ENCODE measurements at regions not wholly inside any gene's neighbourhood (a gene's known extent, or its start where the extent isn't known, plus 50 kb on each side); places are given as distances from the start of the nearest gene placed in this dataset.

DNA sequence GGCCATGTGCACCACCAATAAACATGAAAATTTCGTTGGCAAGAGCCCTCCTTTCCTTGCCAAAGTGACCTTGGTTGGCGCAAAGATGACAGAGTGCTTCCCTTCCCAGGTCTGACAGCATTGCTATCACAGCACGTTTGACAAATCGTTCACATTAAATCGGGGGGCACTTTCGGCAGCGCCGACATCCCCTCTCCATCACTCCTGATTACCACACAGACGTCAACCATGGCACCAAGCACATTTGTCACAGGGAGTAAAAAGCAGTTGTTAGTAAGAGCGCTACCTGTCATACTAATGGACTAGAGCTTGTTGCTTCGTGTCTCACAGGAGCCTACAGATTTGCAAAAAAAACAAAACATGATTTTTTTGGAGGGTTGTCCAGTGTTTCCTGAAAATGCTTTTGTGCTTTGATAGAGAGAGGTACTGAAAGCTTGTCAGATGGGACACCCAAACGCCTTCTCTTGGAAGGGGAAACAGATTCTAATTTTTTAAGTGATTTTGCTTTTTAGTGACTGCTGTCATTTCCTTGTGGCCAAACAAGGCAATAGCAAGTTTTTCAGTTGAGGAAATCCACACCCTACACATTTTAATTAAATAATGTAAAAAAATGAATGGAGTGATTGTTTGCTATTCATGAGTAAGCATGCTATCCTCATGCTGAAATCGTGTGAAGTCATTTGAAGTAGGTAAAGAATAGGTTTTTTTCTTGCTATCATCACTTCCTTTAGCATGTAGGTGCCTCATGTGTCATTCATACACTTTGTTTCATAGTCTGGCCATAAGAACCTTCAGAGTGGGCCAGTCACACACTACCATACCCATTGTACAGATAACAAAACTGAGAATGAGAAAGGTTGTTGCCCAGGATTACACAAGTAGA, 682.8 kb upstream of the WWC1 start:
- DNase-seq, result no peak

DNA sequence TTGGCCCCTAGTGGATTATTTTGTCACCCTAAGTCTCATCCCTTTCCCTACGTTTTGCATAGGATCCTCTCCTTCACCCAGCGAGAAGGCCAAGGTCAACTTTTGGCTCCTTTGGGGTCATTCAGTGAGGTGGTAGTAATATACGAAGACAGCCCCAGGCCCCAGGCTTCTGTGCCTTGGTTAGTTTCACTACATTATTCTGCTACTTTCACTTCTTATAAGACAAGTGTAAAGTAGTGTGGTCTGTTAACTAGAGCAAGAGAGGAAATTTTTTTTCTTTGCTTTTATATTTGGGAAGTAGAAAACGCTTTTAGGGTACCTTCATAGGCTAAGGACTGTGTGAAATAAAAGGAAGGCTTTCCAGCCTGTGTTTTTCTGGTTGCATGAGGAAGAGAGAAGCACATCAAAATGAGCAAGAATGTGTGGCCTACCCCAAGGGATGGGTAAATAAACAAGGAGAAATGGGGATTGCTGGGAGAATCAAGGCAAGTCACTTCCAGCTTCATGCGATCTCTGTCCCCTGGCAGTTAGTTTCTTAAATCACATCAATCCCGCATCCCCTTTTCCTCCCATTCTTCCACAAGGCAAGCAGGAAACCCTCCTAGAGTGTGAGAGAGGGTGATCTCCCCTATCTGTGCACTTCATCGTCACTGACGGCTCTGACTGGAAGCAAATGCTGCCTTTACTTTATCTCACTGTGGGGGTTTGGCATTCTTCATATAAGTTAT, 677.0 kb upstream of the WWC1 start:
- DNase-seq, result no peak

DNA sequence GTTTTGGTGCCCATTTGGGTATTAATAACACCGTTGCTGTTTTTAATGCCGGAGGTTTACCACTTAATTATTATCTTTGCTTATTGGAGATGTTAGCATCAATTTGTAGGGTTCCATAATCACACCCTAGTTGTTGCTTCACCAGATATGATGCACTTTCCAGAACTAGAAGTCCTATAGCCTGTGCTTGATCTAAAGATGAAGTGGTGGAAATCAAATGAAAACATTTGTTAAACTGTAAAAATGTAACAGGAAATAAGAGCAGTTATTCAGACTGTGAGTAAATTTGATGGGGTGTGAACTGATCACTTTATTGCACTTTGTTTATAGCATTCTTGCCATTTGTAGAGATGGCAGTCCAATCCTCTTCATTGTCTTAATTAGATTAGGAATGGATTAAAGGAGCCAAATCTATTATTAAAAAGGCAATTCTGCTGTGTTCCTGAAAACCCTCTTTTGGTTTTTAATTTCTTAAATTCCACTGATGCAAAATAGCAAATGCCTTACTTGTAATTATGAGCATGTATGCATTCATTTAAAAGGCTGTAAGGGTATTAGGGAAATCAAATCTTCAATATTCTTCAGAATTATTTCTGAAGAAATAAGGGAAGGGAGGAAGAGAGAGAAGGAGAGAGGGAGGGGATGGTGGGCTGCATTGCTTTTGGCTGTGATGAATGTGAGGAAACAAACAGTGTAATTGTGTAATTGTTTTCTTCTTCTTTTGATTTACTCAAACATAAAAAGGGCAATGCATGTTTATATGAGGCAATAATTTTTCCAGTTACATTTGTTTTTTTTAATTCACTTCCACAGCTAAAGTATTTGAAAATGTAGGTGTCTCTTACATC, 675.2 kb upstream of the WWC1 start:
- no peak for DNase-seq

DNA sequence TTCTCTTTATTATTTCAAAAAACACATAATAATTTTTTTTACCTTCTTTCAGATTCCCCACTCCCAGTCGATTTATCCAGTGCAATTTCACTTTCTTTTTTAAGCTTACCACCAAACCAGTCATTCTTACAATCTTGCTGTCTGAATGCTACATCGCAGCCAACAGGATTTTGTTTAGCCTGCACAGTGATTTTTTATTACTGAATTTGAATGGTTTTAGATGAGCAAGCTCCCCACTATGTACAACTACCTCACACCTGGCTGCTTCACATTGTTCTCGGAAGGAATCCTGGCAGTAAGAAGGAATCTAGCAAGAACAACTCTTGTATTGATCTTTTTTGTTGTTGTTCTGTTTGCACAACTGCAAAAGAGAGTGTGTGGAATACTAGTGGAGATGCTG, 668.1 kb upstream of the WWC1 start:
- no peak for DNase-seq

DNA sequence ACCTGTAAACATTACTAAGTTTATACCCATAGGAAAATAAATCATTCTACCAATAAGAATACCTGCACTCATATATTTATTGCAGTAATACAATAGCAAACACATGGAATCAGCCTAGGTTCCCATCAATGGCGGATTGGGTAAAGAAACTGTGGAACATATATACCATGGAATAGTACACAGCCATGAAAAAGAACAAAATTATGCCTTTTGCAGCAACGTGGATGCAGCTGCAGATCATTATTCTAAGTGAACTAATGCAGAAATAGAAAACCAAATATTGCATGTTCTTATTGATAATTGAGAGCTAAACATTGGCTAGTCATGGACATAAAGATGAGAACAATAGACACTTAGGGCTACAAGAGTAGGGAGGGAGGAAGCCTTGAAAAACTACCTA, 667.4 kb upstream of the WWC1 start:
- DNase-seq, result no peak

DNA sequence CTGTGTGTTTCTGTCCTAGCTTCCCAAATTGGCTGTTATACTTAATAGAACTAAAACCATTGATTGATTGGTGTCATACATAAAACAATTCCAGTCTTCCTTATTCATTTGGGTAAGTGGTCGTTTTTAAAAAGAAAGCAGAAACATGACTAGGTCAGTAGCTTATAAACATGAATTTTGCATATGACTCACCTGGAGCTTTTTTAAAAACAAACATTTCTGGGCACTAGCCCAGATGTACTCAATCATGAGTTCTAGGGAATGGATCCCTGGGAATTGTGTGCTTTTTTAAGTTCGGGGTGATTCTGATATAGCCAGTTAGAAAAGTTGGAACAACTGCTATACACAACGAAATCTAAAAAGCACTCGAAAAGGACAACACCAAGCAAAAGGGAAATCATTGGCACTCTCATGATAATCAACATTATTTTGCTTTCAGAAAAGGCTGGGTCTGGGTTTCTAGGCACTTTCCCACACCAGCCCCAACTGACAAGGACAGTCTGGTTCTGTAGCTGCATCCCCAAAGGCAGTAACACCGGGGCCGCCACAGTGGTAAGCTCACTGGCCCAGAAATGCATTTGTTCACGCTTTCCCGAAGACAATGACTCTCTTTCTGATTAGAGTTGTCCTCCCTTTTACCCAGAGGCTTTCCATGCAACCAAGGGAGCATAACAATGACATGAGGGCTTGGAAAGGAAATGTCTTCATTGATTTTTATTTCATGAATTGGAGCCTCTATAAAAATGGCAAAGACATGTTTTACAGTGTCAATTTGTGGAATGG, 664.9 kb upstream of the WWC1 start:
- no peak for DNase-seq

DNA sequence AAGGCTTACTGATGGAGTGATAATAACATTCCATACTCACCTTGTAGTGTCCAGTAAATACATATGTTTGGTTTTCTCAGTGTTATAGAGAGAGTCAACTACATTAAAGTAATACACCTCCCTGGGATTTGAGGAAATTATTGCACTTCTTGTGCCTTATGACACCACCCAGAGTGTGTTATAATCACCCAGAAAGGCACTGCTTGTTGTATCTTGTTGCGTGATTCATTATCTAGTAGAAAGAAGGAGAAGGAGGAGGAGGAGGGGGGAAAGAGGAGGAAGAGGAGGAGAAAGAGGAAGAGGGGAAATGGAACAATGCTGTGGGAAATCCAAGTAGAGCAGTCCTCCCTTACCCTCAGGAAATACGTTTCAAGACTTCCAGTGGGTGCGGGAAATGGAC, 661.8 kb upstream of the WWC1 start:
- DNase-seq, result no peak

DNA sequence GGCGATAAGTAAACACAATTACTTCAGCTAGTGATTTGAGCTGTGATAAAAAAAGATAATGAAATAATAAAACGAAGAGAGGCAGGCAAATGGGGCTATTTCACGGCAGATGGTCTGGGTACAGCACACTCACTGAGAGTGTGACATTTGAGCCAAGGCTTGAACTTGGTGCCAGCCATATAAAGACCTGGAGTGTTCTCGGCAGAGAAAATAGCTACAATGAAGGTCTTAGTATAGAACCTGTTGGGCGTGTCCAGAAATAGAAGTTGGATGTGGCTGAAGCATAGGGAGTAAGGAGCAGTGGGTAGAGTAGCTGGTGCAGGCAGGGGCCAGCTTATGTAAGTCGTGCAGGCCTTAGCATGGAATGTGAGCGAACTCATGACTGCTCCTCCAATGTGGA, 660.3 kb upstream of the WWC1 start:
- DNase-seq, result no peak

DNA sequence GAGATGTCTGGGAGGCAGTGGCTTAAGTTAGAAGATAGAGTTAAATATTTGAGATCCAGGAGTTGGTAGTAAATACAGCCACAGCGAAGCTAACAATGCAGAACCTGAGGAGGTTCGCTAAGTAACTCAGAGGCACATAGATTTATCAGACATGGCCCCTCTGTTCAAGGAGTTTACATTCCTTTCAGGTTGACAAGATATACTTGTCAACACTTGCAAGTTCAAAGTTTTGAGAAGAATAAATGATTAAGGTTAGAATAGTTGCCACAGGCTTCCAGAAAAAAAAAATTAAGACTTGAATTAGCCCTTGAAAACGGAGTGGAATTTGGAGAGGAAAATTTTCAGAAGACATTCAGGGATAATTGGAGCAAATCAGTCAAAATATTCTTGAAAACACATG, 658.3 kb upstream of the WWC1 start:
- no peak for DNase-seq

DNA sequence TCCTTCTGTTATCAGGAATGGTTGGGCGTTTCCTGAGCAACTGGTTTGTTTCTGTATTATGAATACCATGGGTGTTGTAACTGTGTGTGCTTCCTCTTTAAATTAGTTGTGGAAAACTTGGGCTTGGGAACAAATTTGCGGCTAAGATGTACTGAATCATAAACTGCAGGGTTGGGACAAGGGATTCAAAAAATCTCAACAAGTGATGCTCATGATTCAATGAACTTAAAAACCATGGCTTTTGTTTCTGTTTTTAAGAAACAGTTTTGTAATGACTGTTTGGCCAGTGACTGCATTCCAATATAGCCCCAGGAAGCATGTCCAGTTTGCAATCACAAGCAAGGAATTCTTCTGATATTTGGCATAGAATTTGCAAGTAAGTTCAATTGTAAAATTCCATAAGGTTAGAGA, 657.5 kb upstream of the WWC1 start:
- no peak for DNase-seq

DNA sequence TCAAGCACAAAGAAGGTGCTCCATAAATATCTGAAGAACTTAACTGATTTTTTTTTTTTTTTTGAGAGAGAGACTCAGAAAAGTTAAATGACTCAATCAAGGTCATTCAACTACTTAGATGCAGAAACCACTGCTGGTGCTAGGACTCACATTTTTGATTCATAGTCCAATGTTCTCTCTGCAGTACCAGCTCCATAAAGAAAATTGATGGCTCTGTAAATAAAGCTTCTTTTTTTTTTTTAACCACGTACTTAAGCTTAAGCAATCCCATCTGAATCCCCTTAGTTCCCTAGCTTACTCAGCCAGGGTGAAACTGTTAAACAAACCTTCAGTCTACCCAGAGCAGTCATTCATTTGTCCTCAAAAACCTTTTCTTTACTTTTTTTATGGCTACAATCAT, 657.0 kb upstream of the WWC1 start:
- DNase-seq, result no peak

DNA sequence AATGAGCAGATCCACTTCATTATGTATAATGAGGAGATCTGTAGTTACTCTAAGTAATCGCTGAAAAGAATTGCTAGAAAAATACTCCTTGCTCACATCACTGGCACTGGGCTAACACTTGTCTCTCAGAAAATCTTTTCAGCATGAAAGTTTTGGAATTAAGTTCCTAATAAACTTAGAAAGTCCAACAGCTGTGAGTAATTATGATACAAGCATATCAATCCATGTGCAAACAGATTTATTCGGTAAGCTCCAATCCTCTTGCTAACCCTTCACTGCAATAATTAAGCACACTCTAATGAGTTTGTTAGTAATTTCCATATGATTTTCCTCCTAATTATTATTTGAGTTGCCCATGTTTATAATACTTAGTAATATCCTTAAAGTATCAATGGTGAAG, 652.6 kb upstream of the WWC1 start:
- no peak for DNase-seq

DNA sequence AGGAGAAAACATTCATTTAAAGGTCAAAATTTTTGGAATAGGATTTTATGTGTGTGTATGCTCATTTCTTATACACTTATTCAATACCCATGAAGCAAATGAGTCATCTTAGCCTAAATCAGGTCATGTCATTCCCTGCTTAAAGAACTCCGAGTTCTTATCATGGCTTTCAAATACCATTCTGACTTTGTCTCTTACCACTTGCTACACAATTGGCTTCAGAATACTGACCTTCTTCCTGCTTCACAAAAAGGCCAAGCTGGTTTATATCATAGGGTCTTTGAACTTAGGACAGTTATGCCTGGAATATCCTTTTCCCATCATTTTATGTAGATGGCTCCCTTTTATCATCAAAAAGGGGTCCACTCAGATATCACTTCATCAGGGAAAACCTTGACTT, 652.2 kb upstream of the WWC1 start:
- no peak for DNase-seq

DNA sequence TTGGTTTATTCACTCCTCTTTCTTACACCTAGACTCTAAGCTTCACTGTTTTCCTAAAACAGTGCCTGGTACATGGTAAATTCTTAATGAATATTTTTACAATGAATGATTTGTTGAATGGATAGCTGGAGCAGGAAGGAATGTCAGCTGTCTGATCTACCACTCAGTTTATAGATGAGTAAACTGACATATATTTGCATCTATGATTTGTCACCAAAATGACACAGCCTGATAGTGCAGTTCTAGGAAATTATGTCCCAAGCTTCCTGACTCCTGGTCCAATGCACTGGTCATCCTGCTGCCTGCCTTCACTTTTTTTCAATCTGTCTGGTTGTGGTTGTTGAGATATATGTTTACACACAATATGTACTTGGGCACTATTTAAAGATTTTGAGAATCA, 651.7 kb upstream of the WWC1 start:
- no peak for DNase-seq

DNA sequence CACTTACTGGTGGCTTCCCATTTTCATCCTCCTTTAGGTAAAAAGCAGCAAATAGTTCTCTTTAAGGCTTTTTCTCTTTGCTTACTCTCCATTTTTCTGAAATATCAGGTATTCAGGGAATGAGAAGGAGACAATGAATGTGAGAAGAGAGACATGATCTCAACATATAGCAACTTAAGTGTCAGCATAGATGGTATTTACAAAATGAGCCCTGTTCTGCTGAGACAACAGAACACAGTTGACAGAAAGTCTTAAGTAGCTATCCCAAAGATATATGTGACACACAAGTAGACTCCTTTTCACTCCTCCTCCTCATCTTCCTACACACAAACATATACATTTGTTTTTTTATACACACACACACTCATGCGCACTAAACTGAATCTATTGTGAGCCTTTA, 649.3 kb upstream of the WWC1 start:
- no peak for DNase-seq

DNA sequence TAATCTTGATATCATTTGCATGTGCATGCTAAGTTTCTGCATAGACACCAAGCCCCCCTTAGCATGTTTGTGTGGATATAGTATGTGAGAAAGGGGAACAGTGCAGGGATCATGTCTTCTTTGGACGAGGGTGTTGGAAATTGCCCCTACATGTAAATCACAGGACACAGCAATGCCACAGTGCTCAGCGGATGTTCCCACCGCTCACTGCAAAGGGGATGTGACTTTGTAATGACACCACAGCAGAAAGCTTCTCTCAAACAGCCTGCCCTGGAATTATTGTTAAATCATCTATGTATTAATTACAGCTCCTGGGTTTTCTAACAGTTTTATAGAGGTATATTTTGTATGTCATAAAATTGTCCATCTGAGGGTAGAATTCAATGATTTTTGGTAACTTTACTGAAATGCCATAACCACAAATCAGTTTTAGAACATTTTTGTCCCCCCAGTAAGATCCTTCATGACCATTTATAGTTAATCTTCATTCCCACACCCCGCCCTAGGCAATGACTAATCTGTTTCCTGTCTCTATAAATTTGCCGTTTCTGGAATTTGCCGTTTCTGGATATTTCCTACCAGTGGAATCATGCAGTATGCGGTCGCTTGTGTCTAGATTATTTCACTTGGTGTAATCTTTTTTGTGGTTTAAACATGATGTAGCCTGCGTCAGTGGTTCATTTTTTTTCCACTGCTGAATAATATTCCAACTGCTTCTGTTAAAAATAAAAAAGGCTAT, 648.5 kb upstream of the WWC1 start:
- no peak for DNase-seq

DNA sequence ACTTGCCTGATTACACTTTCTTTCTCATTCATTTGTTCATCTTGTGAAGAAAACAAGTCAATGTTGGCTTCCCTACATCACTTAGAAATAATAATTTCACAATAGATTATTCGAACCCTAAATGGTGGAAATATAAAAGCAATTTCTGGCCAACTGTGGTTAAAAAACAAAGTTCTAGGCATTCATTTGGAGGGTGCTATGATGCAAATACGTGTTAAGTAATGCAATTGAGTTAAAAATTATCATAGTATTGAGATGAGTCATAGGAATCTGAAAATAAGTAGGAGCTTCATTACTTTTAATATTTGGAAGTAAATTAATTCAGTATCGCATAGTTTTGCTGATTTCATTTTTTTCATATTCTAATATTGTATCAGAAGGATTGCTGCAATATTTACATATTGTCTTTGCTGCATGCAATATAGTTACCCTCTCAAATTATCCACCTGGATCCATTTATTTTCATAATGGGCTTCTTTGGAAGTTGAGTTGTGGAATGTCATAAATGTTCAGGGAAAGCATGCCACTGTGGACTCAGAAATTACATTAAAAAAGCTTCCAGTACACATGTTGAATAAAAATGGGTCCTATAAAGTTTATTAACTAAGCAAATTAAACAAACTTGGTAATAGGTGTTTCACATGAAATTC, 647.7 kb upstream of the WWC1 start:
- no peak for DNase-seq

DNA sequence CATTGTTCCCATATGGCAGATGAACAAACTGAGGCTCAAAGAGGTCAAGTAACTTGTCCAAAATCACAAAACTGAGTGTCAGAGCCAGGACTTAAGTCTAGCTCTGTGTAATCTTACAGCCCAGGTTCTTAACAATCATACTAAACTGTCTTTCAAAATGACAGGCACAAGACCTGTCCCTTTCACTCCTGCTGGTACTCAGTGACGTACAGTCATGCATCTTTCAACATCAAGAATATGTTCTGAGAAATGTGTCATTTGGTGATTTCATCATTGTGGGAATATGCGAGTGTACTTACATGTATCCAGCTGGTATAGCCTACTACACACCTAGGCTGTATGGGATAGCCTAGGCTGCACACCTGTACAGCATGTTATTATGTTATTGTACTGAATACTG, 646.8 kb upstream of the WWC1 start:
- no peak for DNase-seq

DNA sequence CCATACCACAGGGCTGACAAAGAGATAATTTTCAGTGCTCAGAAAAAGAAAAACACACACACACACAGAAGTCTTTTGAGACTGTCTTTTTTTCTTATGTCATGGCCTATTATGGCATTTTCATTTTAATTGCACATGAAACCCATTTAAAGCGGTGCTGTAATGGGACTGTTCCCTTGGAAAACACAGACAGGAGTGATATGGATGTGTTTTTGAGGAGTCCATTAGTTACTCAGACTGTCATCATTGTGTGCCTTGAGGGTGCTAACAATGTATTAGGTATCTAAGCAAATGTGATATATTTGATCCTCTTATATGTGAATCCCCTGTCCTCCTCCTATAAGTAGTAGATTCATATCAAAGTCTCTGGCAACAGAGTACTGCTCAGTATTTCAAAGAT, 642.0 kb upstream of the WWC1 start:
- no peak for DNase-seq

DNA sequence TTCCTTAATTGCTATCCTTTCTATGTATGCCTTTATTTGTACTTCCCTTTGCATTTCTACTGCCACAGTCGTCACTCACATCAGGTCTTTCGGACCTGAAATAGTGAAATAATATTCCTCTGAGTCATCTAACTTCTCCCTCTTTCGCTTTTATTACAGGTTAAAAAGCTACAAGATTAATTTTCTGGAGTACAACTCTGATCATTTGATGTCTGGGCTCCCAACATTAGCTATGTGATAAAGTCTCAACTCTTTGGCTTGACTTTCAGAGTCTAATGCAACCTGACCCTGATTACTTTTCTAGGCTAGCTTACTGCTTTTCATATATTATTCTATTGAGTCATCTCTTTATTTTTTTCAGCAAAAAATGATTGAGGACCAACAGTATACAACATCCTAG, 638.8 kb upstream of the WWC1 start:
- DNase-seq, result no peak

DNA sequence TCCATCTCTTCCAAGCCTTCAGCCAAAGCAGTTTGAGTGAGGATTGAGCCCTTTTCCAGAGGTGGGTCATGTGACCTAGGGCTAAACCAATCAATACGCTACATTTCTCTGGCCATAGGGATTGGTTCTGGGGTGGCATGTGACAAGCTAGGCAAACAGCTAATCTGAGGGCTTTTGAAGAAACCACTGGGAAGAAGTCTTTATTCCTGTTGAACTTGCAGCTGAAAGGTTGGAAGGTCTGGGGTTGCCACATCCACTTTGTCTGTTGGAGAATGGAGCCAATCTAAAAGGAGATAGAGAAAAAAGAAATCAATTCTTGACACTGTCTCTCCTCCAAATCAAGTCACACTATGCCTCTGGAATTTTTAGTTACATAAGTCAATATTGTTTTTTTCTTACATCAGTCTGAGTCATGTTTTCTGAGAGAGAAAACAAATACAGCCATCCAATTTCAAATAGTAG, 637.8 kb upstream of the WWC1 start:
- DNase-seq, result no peak

Data from NCI-H2081 (cell line).